Upper lobe of left lung (tissue), 6 donors: ENCODE measurements at regions not wholly inside any gene's neighbourhood (a gene's known extent, or its start where the extent isn't known, plus 50 kb on each side); places are given as distances from the start of the nearest gene placed in this dataset.

Experiments used
- ATAC-seq, 2 donors: fragments of 200-7000 bp; cut with Tn5 transposase; one replicate each; pipeline ENCODE4 v1.9.1; 2022; ENCODE audit warnings: mild to moderate bottlenecking in 2 of 2, moderate library complexity in 2 of 2; ENCODE audit not compliant: low FRiP score in 2 of 2
- DNase-seq, 2 donors: peaks; one replicate each; pipeline ENCODE4 v3.0.0-alpha.2; 2019 to 2020
- H3K27ac ChIP-seq, 4 donors: fragments of 200-600 bp; sonication (generic); one replicate each; pipeline ENCODE4 v1.5.1; 2016 to 2019
- H3K27me3 ChIP-seq, 4 donors: fragments of 200-600 bp; sonication (generic); one replicate each; pipeline ENCODE4 v1.5.1; 2017 to 2019
- H3K36me3 ChIP-seq, 4 donors: fragments of 200-600 bp; sonication (generic); one replicate each; pipeline ENCODE4 v1.5.1; 2016 to 2019
- H3K4me1 ChIP-seq, 4 donors: fragments of 200-600 bp; sonication (generic); one replicate each; pipeline ENCODE4 v1.5.1; 2018 to 2019
- H3K4me3 ChIP-seq, 4 donors: fragments of 200-600 bp; sonication (generic); one replicate each; pipeline ENCODE4 v1.5.1; 2017 to 2019; ENCODE audit warnings: mild to moderate bottlenecking in 2 of 4, moderate library complexity in 1 of 4
- H3K9me3 ChIP-seq, 4 donors: fragments of 200-600 bp; sonication (generic); one replicate each; pipeline ENCODE4 v1.5.1; 2018 to 2019
- CTCF ChIP-seq, 6 experiments: fragments of 450-650 bp in 4 of 6; fragments of 200-600 bp in 2 of 6; sonication (generic) in 2 of 6; IDR thresholded peaks; one replicate each; pipeline ENCODE4 v1.5.1; 2016 to 2019; ENCODE audit warnings: antibody characterized with exemption in 6 of 6
- EP300 ChIP-seq, 4 donors: sonication (generic); formaldehyde crosslinking; IDR thresholded peaks; one replicate each; pipeline ENCODE4 v1.5.1; 2017; ENCODE audit warnings: antibody characterized with exemption in 4 of 4, control low read depth in 2 of 4
- POLR2A ChIP-seq, 4 donors: fragments of 450-650 bp; IDR thresholded peaks; one replicate each; pipeline ENCODE4 v1.5.1; 2016 to 2017; ENCODE audit warnings: antibody characterized with exemption in 4 of 4, mild to moderate bottlenecking in 2 of 4
- POLR2AphosphoS5 ChIP-seq, 2 donors: sonication (generic); formaldehyde crosslinking; IDR thresholded peaks; one replicate each; pipeline ENCODE4 v1.5.1; 2017; ENCODE audit warnings: antibody characterized with exemption in 2 of 2
- WGBS, 2 donors: methylation state at CpG; one replicate each; pipeline ENCODE4 v1.1.5; 2017 to 2018; 5-methylcytosine and 5-hydroxymethylcytosine counted together
- donor health status: DM: no; HTN: no; CAD: no; lungs with moderate emphysema.
- donor health status: DM: no; HTN: yes; CAD: no; lungs with severe emphysema.

- no peaks in the 10 kb centered on the region for H3K27me3 ChIP-seq
- no peaks in the 10 kb centered on the region for H3K9me3 ChIP-seq
- WGBS, 2 donors: 85 to 86% methylated on average over 9 to 11 of the region's 11 CpGs
- no peaks in the 10 kb centered on the region for H3K36me3 ChIP-seq
- no peaks in the 10 kb centered on the region for H3K4me1 ChIP-seq
- no peak overlapping the region for H3K4me3 ChIP-seq
- DNase-seq: no peak
- H3K27ac ChIP-seq: no peak overlapping the region
- no peak for ATAC-seq
- no peak for TF ChIP-seq POLR2AphosphoS5 (IDR thresholded peaks at IDR 0.05)
- no peak for TF ChIP-seq EP300 (IDR thresholded peaks at IDR 0.05)
- no peak for TF ChIP-seq CTCF (IDR thresholded peaks at IDR 0.05)
- no peak for TF ChIP-seq POLR2A (IDR thresholded peaks at IDR 0.05)
Measured at GRCh38 chr22:48051796-48052620, 1289.6 kb downstream of the TBC1D22A start.

GRCh38 chr22:48050836-48051235, 1288.4 kb downstream of the TBC1D22A start:
- TF ChIP-seq POLR2AphosphoS5 (IDR thresholded peaks at IDR 0.05) (no peak), EP300 (IDR thresholded peaks at IDR 0.05) (no peak), POLR2A (IDR thresholded peaks at IDR 0.05) (no peak), CTCF (IDR thresholded peaks at IDR 0.05) (no peak)
- H3K36me3 ChIP-seq: no peaks in the 10 kb centered on the region
- 78 to 88% methylated on average over 7 of the region's 7 CpGs for WGBS, 2 donors
- ATAC-seq: no peak
- H3K4me3 ChIP-seq: no peak overlapping the region
- no peaks in the 10 kb centered on the region for H3K27me3 ChIP-seq
- no peak overlapping the region for H3K27ac ChIP-seq
- H3K9me3 ChIP-seq: no peaks in the 10 kb centered on the region
- H3K4me1 ChIP-seq: no peaks in the 10 kb centered on the region
- no peak for DNase-seq

- no peak for DNase-seq
- WGBS, 2 donors: 63 to 84% methylated on average over 9 to 10 of the region's 10 CpGs
- no peak for TF ChIP-seq POLR2A (IDR thresholded peaks at IDR 0.05)
- TF ChIP-seq EP300 (IDR thresholded peaks at IDR 0.05): no peak
- no peak for TF ChIP-seq POLR2AphosphoS5 (IDR thresholded peaks at IDR 0.05)
- TF ChIP-seq CTCF (IDR thresholded peaks at IDR 0.05): no peak
Measured at GRCh38 chr22:48049116-48049515, 1286.7 kb downstream of the TBC1D22A start.

GRCh38 chr22:48047722-48048500, 1285.5 kb downstream of the TBC1D22A start:
- H3K36me3 ChIP-seq: no peaks in the 10 kb centered on the region
- no peak for ATAC-seq
- no peaks in the 10 kb centered on the region for H3K9me3 ChIP-seq
- 90% methylated on average over 4 to 9 of the region's 9 CpGs for WGBS, 2 donors
- H3K27ac ChIP-seq: no peak overlapping the region
- H3K27me3 ChIP-seq: no peaks in the 10 kb centered on the region
- TF ChIP-seq POLR2AphosphoS5 (IDR thresholded peaks at IDR 0.05): no peak
- TF ChIP-seq POLR2A (IDR thresholded peaks at IDR 0.05): no peak
- no peak for TF ChIP-seq EP300 (IDR thresholded peaks at IDR 0.05)
- no peak for TF ChIP-seq CTCF (IDR thresholded peaks at IDR 0.05)
- no peak overlapping the region for H3K4me3 ChIP-seq
- H3K4me1 ChIP-seq: no peaks in the 10 kb centered on the region
- no peak for DNase-seq

More at GRCh38 chr22:48049116-48049515, 1286.7 kb downstream of the TBC1D22A start:
- Histone ChIP-seq H3K36me3 (no peaks in the 10 kb centered on the region), H3K4me3 (no peak overlapping the region), H3K4me1 (no peaks in the 10 kb centered on the region), H3K27me3 (no peaks in the 10 kb centered on the region), H3K9me3 (no peaks in the 10 kb centered on the region), H3K27ac (no peak overlapping the region)
- no peak for ATAC-seq
